HG02571 (cell line): ENCODE measurements at regions not wholly inside any gene's neighbourhood (a gene's known extent, or its start where the extent isn't known, plus 50 kb on each side); places are given as distances from the start of the nearest gene placed in this dataset.

ENCODE experiments used
- ATAC-seq: cut with Tn5 transposase; IDR thresholded peaks from one replicate; pipeline ENCODE4 v1.9.1; 2021; ENCODE audit warnings: mild to moderate bottlenecking, moderate library complexity; ENCODE audit not compliant: unreplicated experiment

- no peak for ATAC-seq
Measured at GRCh38 chr16:64312980-64313379, 808.9 kb downstream of the CDH11 start.

GRCh38 chr16:64312292-64312691 is 809.6 kb downstream of the CDH11 start:
- ATAC-seq, result no peak

GRCh38 chr16:64311241-64311640 is 810.6 kb downstream of the CDH11 start:
- no peak for ATAC-seq

GRCh38 chr16:64309398-64310110 is 812.3 kb downstream of the CDH11 start:
- ATAC-seq, result no peak

- no peak for ATAC-seq
Measured at GRCh38 chr16:64308721-64309120, 813.1 kb downstream of the CDH11 start.

- ATAC-seq, result no peak
Measured at GRCh38 chr16:64307431-64307830, 814.4 kb downstream of the CDH11 start.

GRCh38 chr16:64305663-64306062 is 816.2 kb downstream of the CDH11 start:
- no peak for ATAC-seq

- no peak for ATAC-seq
Measured at GRCh38 chr16:64304951-64305350, 816.9 kb downstream of the CDH11 start.

- no peak for ATAC-seq
Measured at GRCh38 chr16:64304396-64304795, 817.5 kb downstream of the CDH11 start.

- ATAC-seq, result no peak
Measured at GRCh38 chr16:64297863-64298600, 823.8 kb downstream of the CDH11 start.

GRCh38 chr16:64295466-64295865 is 826.4 kb downstream of the CDH11 start:
- no peak for ATAC-seq

- ATAC-seq, result no peak
Measured at GRCh38 chr16:64292953-64293352, 828.9 kb downstream of the CDH11 start.

GRCh38 chr16:64292161-64292560 is 829.7 kb downstream of the CDH11 start:
- ATAC-seq, result no peak

GRCh38 chr16:64290461-64290860 is 831.4 kb downstream of the CDH11 start:
- no peak for ATAC-seq

GRCh38 chr16:64287655-64288528 is 834.0 kb downstream of the CDH11 start:
- no peak for ATAC-seq

- ATAC-seq, result no peak
Measured at GRCh38 chr16:64282181-64282580, 839.7 kb downstream of the CDH11 start.

- no peak for ATAC-seq
Measured at GRCh38 chr16:64280317-64280716, 841.5 kb downstream of the CDH11 start.

- ATAC-seq, result no peak
Measured at GRCh38 chr16:64278196-64278595, 843.7 kb downstream of the CDH11 start.

GRCh38 chr16:64276646-64277045 is 845.2 kb downstream of the CDH11 start:
- ATAC-seq, result no peak

- ATAC-seq, result no peak
Measured at GRCh38 chr16:64272028-64272427, 849.8 kb downstream of the CDH11 start.

- ATAC-seq, result no peak
Measured at GRCh38 chr16:64269756-64270155, 852.1 kb downstream of the CDH11 start.
